ENCODE measurements at regions not wholly inside any gene's neighbourhood (a gene's known extent, or its start where the extent isn't known, plus 50 kb on each side); places are given as distances from the start of the nearest gene placed in this dataset.
A peak's percentile ranks its signal among the peaks of the same experiment; 100 is the strongest.

GRCh38 chr16:64481497-64481896, 640.4 kb downstream of the CDH11 start:
- Histone ChIP-seq H3K4me2 (ENCODE audit: low read length) (no peak overlapping the region), H2AFZ (ENCODE audit: low read depth, low read length) (no peak overlapping the region), H3K27me3 (ENCODE audit: insufficient read depth, low read depth, low read length) (no peaks in the 10 kb centered on the region), H3K9ac (ENCODE audit: low read length) (no peak overlapping the region), H3K9me3 (ENCODE audit: low read length) (no peaks in the 10 kb centered on the region), H3K79me2 (replicated peaks; ENCODE audit: insufficient read depth, low read length) (no peaks in the 10 kb centered on the region), H3K9me2 (ENCODE audit: insufficient read depth, low read length) (no peaks in the 10 kb centered on the region), H3K4me3 (ENCODE audit: low read length) (peak overlapping the region; percentile 11), H4K20me1 (ENCODE audit: insufficient read depth) (no peaks in the 10 kb centered on the region), H3K36me3 (ENCODE audit: insufficient read depth, low read length) (no peaks in the 10 kb centered on the region), H3F3A (ENCODE audit: insufficient read depth, low read length, poor library complexity, severe bottlenecking) (no peaks in the 10 kb centered on the region), H3K27ac (ENCODE audit: low read length) (peak overlapping the region; percentile 61)
- TF ChIP-seq TAF1 (IDR thresholded peaks at IDR 0.05; ENCODE audit: low read depth) (no peak), SMC3 (conservative IDR thresholded peaks at IDR 0.05; ENCODE audit: poor library complexity) (peak; percentile 36), CTCF (IDR thresholded peaks at IDR 0.05; ENCODE audit: poor library complexity, severe bottlenecking) (peak; percentile 39), RAD21 (conservative IDR thresholded peaks at IDR 0.05) (no peak), REST (IDR thresholded peaks at IDR 0.05; ENCODE audit: borderline replicate concordance) (no peak), POLR2AphosphoS5 (IDR thresholded peaks at IDR 0.05) (peak; percentile 58), EZH2 (IDR thresholded peaks at IDR 0.05; ENCODE audit: borderline replicate concordance, insufficient read depth, low read length, poor library complexity, severe bottlenecking) (no peak), EP300 (conservative IDR thresholded peaks at IDR 0.05; ENCODE audit: poor library complexity, severe bottlenecking) (peak; percentile 75), MXI1 (conservative IDR thresholded peaks at IDR 0.05; ENCODE audit: poor library complexity, severe bottlenecking) (no peak)

GRCh38 chr16:64478252-64478906, 643.5 kb downstream of the CDH11 start:
- Histone ChIP-seq H3K27me3 (ENCODE audit: insufficient read depth, low read depth, low read length) (no peaks in the 10 kb centered on the region), H3K4me3 (ENCODE audit: low read length) (no peak overlapping the region), H3K9ac (ENCODE audit: low read length) (no peak overlapping the region), H3K27ac (ENCODE audit: low read length) (no peak overlapping the region), H3K9me3 (ENCODE audit: low read length) (no peaks in the 10 kb centered on the region), H3K9me2 (ENCODE audit: insufficient read depth, low read length) (no peaks in the 10 kb centered on the region), H2AFZ (ENCODE audit: low read depth, low read length) (no peak overlapping the region), H3K79me2 (replicated peaks; ENCODE audit: insufficient read depth, low read length) (no peaks in the 10 kb centered on the region), H3F3A (ENCODE audit: insufficient read depth, low read length, poor library complexity, severe bottlenecking) (no peaks in the 10 kb centered on the region), H4K20me1 (ENCODE audit: insufficient read depth) (no peaks in the 10 kb centered on the region), H3K4me2 (ENCODE audit: low read length) (no peak overlapping the region), H3K36me3 (ENCODE audit: insufficient read depth, low read length) (no peaks in the 10 kb centered on the region)
- TF ChIP-seq EP300 (conservative IDR thresholded peaks at IDR 0.05; ENCODE audit: poor library complexity, severe bottlenecking): no peak
- no peak for TF ChIP-seq TAF1 (IDR thresholded peaks at IDR 0.05; ENCODE audit: low read depth)
- no peak for TF ChIP-seq SMC3 (conservative IDR thresholded peaks at IDR 0.05; ENCODE audit: poor library complexity)
- no peak for TF ChIP-seq REST (IDR thresholded peaks at IDR 0.05; ENCODE audit: borderline replicate concordance)
- no peak for TF ChIP-seq CTCF (IDR thresholded peaks at IDR 0.05; ENCODE audit: poor library complexity, severe bottlenecking)
- TF ChIP-seq EZH2 (IDR thresholded peaks at IDR 0.05; ENCODE audit: borderline replicate concordance, insufficient read depth, low read length, poor library complexity, severe bottlenecking): no peak
- no peak for TF ChIP-seq POLR2AphosphoS5 (IDR thresholded peaks at IDR 0.05)
- no peak for TF ChIP-seq RAD21 (conservative IDR thresholded peaks at IDR 0.05)
- TF ChIP-seq MXI1 (conservative IDR thresholded peaks at IDR 0.05; ENCODE audit: poor library complexity, severe bottlenecking): no peak
